Neural cell (in vitro differentiated cells): ENCODE measurements at regions not wholly inside any gene's neighbourhood (a gene's known extent, or its start where the extent isn't known, plus 50 kb on each side); places are given as distances from the start of the nearest gene placed in this dataset.

Experiments used
- EZH2 ChIP-seq: fragments of 200-600, 300-800 bp; shearing (Covaris generic), sonication (generic); IDR thresholded peaks from 2 replicates; pipeline ENCODE4 v1.6.1; 2014; ENCODE audit warnings: antibody characterized with exemption, low read length, borderline replicate concordance, mild to moderate bottlenecking; ENCODE audit not compliant: insufficient read depth, poor library complexity, severe bottlenecking
- RAD21 ChIP-seq: fragments of 450-650 bp; conservative IDR thresholded peaks from 2 replicates; pipeline ENCODE4 v1.6.1; 2014; ENCODE audit warnings: antibody characterized with exemption, mild to moderate bottlenecking, moderate library complexity
- SMC3 ChIP-seq: fragments of 450-650 bp; conservative IDR thresholded peaks from 2 replicates; pipeline ENCODE4 v1.6.1; 2014; ENCODE audit warnings: antibody characterized with exemption, mild to moderate bottlenecking, moderate library complexity; ENCODE audit not compliant: poor library complexity
- TF ChIP-seq, protein P1 (sequence below): fragments of 450-650 bp; IDR thresholded peaks from 2 replicates; pipeline ENCODE4 v1.5.1; 2014; ENCODE audit warnings: antibody characterized with exemption, mild to moderate bottlenecking, moderate library complexity; ENCODE audit not compliant: poor library complexity, severe bottlenecking

DNA sequence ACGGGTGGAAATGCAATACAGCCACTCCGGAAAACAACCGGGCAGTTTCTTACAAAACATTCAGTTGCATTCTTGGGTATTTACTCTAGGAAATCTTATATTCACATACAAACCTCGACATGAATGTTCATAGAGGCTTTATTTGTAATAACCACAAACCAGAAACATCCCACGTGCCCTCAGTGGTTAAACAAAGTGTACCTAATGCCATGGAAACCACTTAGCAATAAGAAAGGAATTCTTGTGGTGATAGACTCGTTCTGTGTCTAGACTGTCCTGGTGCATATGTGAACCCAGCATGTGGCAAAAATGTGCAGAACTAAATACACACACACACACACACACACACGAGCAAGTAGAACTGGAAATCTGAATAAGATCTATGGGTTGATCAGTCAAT lies 1073.3 kb downstream of the TBC1D22A start:
- TF ChIP-seq RAD21: no peak
- no peak for TF ChIP-seq EZH2
- TF ChIP-seq, protein P1, sequence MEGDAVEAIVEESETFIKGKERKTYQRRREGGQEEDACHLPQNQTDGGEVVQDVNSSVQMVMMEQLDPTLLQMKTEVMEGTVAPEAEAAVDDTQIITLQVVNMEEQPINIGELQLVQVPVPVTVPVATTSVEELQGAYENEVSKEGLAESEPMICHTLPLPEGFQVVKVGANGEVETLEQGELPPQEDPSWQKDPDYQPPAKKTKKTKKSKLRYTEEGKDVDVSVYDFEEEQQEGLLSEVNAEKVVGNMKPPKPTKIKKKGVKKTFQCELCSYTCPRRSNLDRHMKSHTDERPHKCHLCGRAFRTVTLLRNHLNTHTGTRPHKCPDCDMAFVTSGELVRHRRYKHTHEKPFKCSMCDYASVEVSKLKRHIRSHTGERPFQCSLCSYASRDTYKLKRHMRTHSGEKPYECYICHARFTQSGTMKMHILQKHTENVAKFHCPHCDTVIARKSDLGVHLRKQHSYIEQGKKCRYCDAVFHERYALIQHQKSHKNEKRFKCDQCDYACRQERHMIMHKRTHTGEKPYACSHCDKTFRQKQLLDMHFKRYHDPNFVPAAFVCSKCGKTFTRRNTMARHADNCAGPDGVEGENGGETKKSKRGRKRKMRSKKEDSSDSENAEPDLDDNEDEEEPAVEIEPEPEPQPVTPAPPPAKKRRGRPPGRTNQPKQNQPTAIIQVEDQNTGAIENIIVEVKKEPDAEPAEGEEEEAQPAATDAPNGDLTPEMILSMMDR: no peak
- TF ChIP-seq SMC3: no peak
